GM23248 (cell line): ENCODE measurements at regions not wholly inside any gene's neighbourhood (a gene's known extent, or its start where the extent isn't known, plus 50 kb on each side); places are given as distances from the start of the nearest gene placed in this dataset.
"Not testable (repeated sequence)": the region's sequence is repeated elsewhere in the genome, so short reads cannot be mapped to it uniquely, and the experiment has no call there.

Experiments
- DNase-seq: peaks from one replicate; pipeline ENCODE4 v3.0.0-alpha.2; 2015
- H2AFZ ChIP-seq: fragments of 200-600 bp; sonication (generic); 2 replicates; pipeline ENCODE4 v1.6.1; 2016; ENCODE audit warnings: antibody characterized with exemption
- H3F3A ChIP-seq: fragments of 200-600 bp; sonication (generic); 2 replicates; pipeline ENCODE4 v1.6.1; 2016; ENCODE audit warnings: mild to moderate bottlenecking, antibody characterized with exemption, mixed run types; ENCODE audit not compliant: insufficient read depth
- H3K27ac ChIP-seq: fragments of 200-600 bp; sonication (generic); 2 replicates; pipeline ENCODE4 v1.5.1; 2016; ENCODE audit warnings: mild to moderate bottlenecking
- H3K27me3 ChIP-seq: fragments of 200-600 bp; sonication (generic); replicated peaks from 2 replicates; pipeline ENCODE4 v1.6.1; 2016; ENCODE audit warnings: mild to moderate bottlenecking; ENCODE audit not compliant: insufficient read depth
- H3K36me3 ChIP-seq: fragments of 200-600 bp; sonication (generic); 2 replicates; pipeline ENCODE4 v1.6.1; 2016; ENCODE audit warnings: low read depth, mild to moderate bottlenecking
- H3K4me1 ChIP-seq: fragments of 200-600 bp; sonication (generic); 2 replicates; pipeline ENCODE4 v1.6.1; 2016; ENCODE audit warnings: mild to moderate bottlenecking; ENCODE audit not compliant: insufficient read depth
- H3K4me2 ChIP-seq: fragments of 200-600 bp; sonication (generic); one replicate; pipeline ENCODE4 v1.6.1; 2016; ENCODE audit warnings: mild to moderate bottlenecking; ENCODE audit not compliant: unreplicated experiment
- H3K4me3 ChIP-seq: fragments of 200-600 bp; sonication (generic); 2 replicates; pipeline ENCODE4 v1.5.1; 2016; ENCODE audit warnings: mild to moderate bottlenecking
- H3K79me2 ChIP-seq: fragments of 200-600 bp; sonication (generic); 2 replicates; pipeline ENCODE4 v1.6.1; 2016; ENCODE audit warnings: mild to moderate bottlenecking; ENCODE audit not compliant: insufficient read depth
- H3K9ac ChIP-seq: fragments of 200-600 bp; sonication (generic); 2 replicates; pipeline ENCODE4 v1.6.1; 2016; ENCODE audit warnings: mild to moderate bottlenecking
- H3K9me2 ChIP-seq: fragments of 200-600 bp; sonication (generic); 2 replicates; pipeline ENCODE4 v1.6.1; 2016; ENCODE audit warnings: mixed run types, mild to moderate bottlenecking, moderate library complexity; ENCODE audit not compliant: insufficient read depth
- H3K9me3 ChIP-seq: fragments of 200-600 bp; sonication (generic); one replicate; pipeline ENCODE4 v1.6.1; 2017; ENCODE audit warnings: low read depth
- H4K20me1 ChIP-seq: fragments of 200-600 bp; sonication (generic); 2 replicates; pipeline ENCODE4 v1.6.0; 2016; ENCODE audit not compliant: insufficient read depth
- EZH2 ChIP-seq: fragments of 200-600 bp; sonication (generic); IDR thresholded peaks from 2 replicates; pipeline ENCODE4 v1.6.1; 2018; ENCODE audit warnings: antibody characterized with exemption, mild to moderate bottlenecking; ENCODE audit not compliant: insufficient read depth, poor library complexity, severe bottlenecking
- EZH2phosphoT487 ChIP-seq: fragments of 200-600 bp; sonication (generic); IDR thresholded peaks from 2 replicates; pipeline ENCODE4 v1.6.1; 2018; ENCODE audit warnings: antibody characterized with exemption, moderate library complexity, mild to moderate bottlenecking, low read depth; ENCODE audit not compliant: insufficient read depth
- WGBS, 2 experiments: methylation state at CpG; one replicate each; pipeline ENCODE4 v1.1.6; 2015 to 2017; ENCODE audit warnings: low lambda C conversion rate in 2 of 2, low coverage in 1 of 2; ENCODE audit errors: missing lambda C conversion rate in 2 of 2; 5-methylcytosine and 5-hydroxymethylcytosine counted together
- in situ Hi-C: fragments of 300-500 bp; cut with MboI; formaldehyde crosslinking; loops from 2 replicates; pipeline ENCODE4 v1.15.0; 2020

GRCh38 chr14:49249022-49249421 is 337.2 kb downstream of the RPS29 start:
- no peaks in the 10 kb centered on the region for H3K36me3 ChIP-seq
- H4K20me1 ChIP-seq = no peaks in the 10 kb centered on the region
- H3K4me2 ChIP-seq = no peak overlapping the region
- no peaks in the 10 kb centered on the region for H3F3A ChIP-seq
- H3K27me3 ChIP-seq = no peaks in the 10 kb centered on the region
- DNase-seq = peak; percentile 55
- no peaks in the 10 kb centered on the region for H3K9me2 ChIP-seq
- H3K4me1 ChIP-seq = peaks cover 9% of the 10 kb centered on the region; the same call in 1 of the 2 replicates
- H3K4me3 ChIP-seq = no peak overlapping the region
- no peaks in the 10 kb centered on the region for H3K9me3 ChIP-seq
- no peak overlapping the region for H3K27ac ChIP-seq
- H3K9ac ChIP-seq = no peak overlapping the region
- in situ Hi-C loops = no loop called here
- H2AFZ ChIP-seq = no peak overlapping the region
- no peaks in the 10 kb centered on the region for H3K79me2 ChIP-seq
- TF ChIP-seq EZH2phosphoT487 (no peak), EZH2 (no peak)

- in situ Hi-C loops = not testable (repeated sequence)
These were observed 342.4 kb downstream of the RPS29 start for GRCh38 chr14:49243777-49244176.

GRCh38 chr14:49240383-49240782 is 345.8 kb downstream of the RPS29 start:
- Histone ChIP-seq H3K27me3 (no peaks in the 10 kb centered on the region), H3K36me3 (no peaks in the 10 kb centered on the region), H2AFZ (no peak overlapping the region), H4K20me1 (no peaks in the 10 kb centered on the region), H3K27ac (no peak overlapping the region), H3K9me2 (no peaks in the 10 kb centered on the region), H3K9ac (no peak overlapping the region), H3K4me2 (no peak overlapping the region), H3K79me2 (no peaks in the 10 kb centered on the region), H3F3A (no peaks in the 10 kb centered on the region), H3K9me3 (no peaks in the 10 kb centered on the region), H3K4me3 (no peak overlapping the region), H3K4me1 (no peaks in the 10 kb centered on the region)
- in situ Hi-C loops = no loop called here
- TF ChIP-seq EZH2phosphoT487 (no peak), EZH2 (no peak)
- 37 to 47% methylated on average over 4 of the region's 4 CpGs for WGBS, 2 experiments
- DNase-seq = no peak

More at GRCh38 chr14:49243777-49244176, 342.4 kb downstream of the RPS29 start:
- not testable (repeated sequence) for H3K9me3 ChIP-seq, H4K20me1 ChIP-seq, H3F3A ChIP-seq, DNase-seq, H3K9ac ChIP-seq, H3K4me1 ChIP-seq, H3K4me3 ChIP-seq, H3K36me3 ChIP-seq, H3K79me2 ChIP-seq, H3K27me3 ChIP-seq, H3K9me2 ChIP-seq, H3K4me2 ChIP-seq, H3K27ac ChIP-seq, H2AFZ ChIP-seq
- WGBS, 2 experiments = 53 to 68% methylated on average over 4 to 5 of the region's 5 CpGs

GRCh38 chr14:49228552-49228951 is 357.6 kb downstream of the RPS29 start:
- Histone ChIP-seq H3K27me3 (no peaks in the 10 kb centered on the region), H3K9me3 (no peaks in the 10 kb centered on the region), H3K9me2 (no peaks in the 10 kb centered on the region), H4K20me1 (no peaks in the 10 kb centered on the region), H2AFZ (no peak overlapping the region), H3K27ac (no peak overlapping the region), H3K9ac (no peak overlapping the region), H3K79me2 (no peaks in the 10 kb centered on the region), H3K36me3 (no peaks in the 10 kb centered on the region), H3K4me2 (no peak overlapping the region), H3F3A (no peaks in the 10 kb centered on the region), H3K4me1 (no peaks in the 10 kb centered on the region), H3K4me3 (no peak overlapping the region)
- in situ Hi-C loops = no loop called here
- 63 to 64% methylated on average over 4 of the region's 4 CpGs for WGBS, 2 experiments
- no peak for DNase-seq
- TF ChIP-seq EZH2phosphoT487 (no peak), EZH2 (no peak)

GRCh38 chr14:49221316-49221715 is 364.9 kb downstream of the RPS29 start:
- Histone ChIP-seq H3K9me3 (no peaks in the 10 kb centered on the region), H3K27me3 (no peaks in the 10 kb centered on the region), H2AFZ (no peak overlapping the region), H4K20me1 (no peaks in the 10 kb centered on the region), H3F3A (no peaks in the 10 kb centered on the region), H3K79me2 (no peaks in the 10 kb centered on the region), H3K27ac (no peak overlapping the region), H3K9ac (no peak overlapping the region), H3K4me1 (no peaks in the 10 kb centered on the region), H3K4me2 (no peak overlapping the region), H3K36me3 (no peaks in the 10 kb centered on the region), H3K4me3 (no peak overlapping the region), H3K9me2 (no peaks in the 10 kb centered on the region)
- in situ Hi-C loops = no loop called here
- DNase-seq = no peak
- 44 to 47% methylated on average over 3 of the region's 3 CpGs for WGBS, 2 experiments
- no peak for TF ChIP-seq EZH2phosphoT487
